ENCODE measurements at regions not wholly inside any gene's neighbourhood (a gene's known extent, or its start where the extent isn't known, plus 50 kb on each side); places are given as distances from the start of the nearest gene placed in this dataset.
A peak's percentile ranks its signal among the peaks of the same experiment; 100 is the strongest.

DNA sequence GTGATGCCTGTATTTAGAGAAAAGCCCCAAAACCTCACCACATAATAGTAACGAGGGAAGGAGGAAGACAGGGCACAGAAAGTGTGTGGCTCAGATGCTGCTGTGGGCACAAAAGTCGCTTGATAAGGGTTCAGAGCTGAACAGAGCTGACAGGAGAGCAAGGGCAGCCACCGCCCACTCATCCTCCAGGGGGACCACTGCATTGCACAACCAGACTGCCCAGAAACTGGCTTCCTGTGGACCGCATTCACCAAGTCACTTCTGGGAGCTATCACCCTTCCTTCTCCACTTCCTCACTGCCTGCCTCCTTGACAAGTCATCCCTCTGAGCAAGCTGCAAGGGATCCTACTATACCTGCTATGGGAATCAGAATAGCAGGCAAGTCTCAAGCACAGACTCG, 512.4 kb upstream of the CDH11 start:
- no peaks in the 10 kb centered on the region for H3K36me3 ChIP-seq (ENCODE audit: insufficient read depth, low read length)
- no peak overlapping the region for H3K4me3 ChIP-seq
- H3K9me3 ChIP-seq (ENCODE audit: low read depth, low read length): no peaks in the 10 kb centered on the region
- no peak for DNase-seq (ENCODE audit: low read depth, low spot score)
- no peak for TF ChIP-seq EZH2 (IDR thresholded peaks at IDR 0.05)
- no peak for TF ChIP-seq FOXP2 (optimal IDR thresholded peaks at IDR 0.05; ENCODE audit: control extremely low read depth, extremely low read length, insufficient read depth)
- no peak for TF ChIP-seq POLR2AphosphoS5 (IDR thresholded peaks at IDR 0.05; ENCODE audit: borderline replicate concordance, low read depth, low read length)
- H3K27ac ChIP-seq: no peak overlapping the region
- H3K9ac ChIP-seq (ENCODE audit: insufficient read length): no peak overlapping the region

DNA sequence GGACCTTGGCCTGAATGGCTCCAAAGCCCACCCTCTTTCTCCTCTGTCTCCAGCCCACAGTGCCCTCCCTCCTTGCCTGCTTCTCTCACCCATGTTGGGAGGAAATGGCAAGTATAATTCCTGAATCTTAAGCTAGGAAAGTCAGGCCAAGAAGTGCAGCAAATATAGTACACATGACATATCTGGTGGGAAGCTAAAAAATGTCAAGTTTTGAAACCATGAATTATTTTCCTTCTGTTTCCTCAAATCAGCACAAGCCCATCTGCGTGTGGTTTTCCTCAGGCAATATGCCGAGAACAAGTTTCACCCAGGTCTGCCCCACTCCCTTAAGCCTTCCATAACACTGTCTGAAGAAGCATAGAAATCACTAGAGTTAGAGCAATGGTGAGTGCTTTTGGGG, 502.8 kb upstream of the CDH11 start:
- no peak overlapping the region for H3K27ac ChIP-seq
- no peaks in the 10 kb centered on the region for H3K36me3 ChIP-seq (ENCODE audit: insufficient read depth, low read length)
- no peak overlapping the region for H3K9ac ChIP-seq (ENCODE audit: insufficient read length)
- no peak for DNase-seq (ENCODE audit: low read depth, low spot score)
- no peak overlapping the region for H3K4me3 ChIP-seq
- TF ChIP-seq EZH2 (IDR thresholded peaks at IDR 0.05): no peak
- no peak for TF ChIP-seq POLR2AphosphoS5 (IDR thresholded peaks at IDR 0.05; ENCODE audit: borderline replicate concordance, low read depth, low read length)
- no peak for TF ChIP-seq FOXP2 (optimal IDR thresholded peaks at IDR 0.05; ENCODE audit: control extremely low read depth, extremely low read length, insufficient read depth)
- H3K9me3 ChIP-seq (ENCODE audit: low read depth, low read length): no peaks in the 10 kb centered on the region

- no peak overlapping the region for H3K4me3 ChIP-seq
- H3K27ac ChIP-seq: no peak overlapping the region
- no peaks in the 10 kb centered on the region for H3K9me3 ChIP-seq (ENCODE audit: low read depth, low read length)
- DNase-seq (ENCODE audit: low read depth, low spot score): no peak
- H3K9ac ChIP-seq (ENCODE audit: insufficient read length): no peak overlapping the region
- TF ChIP-seq POLR2AphosphoS5 (IDR thresholded peaks at IDR 0.05; ENCODE audit: borderline replicate concordance, low read depth, low read length) (no peak), FOXP2 (optimal IDR thresholded peaks at IDR 0.05; ENCODE audit: control extremely low read depth, extremely low read length, insufficient read depth) (no peak), EZH2 (IDR thresholded peaks at IDR 0.05) (no peak)
- H3K36me3 ChIP-seq (ENCODE audit: insufficient read depth, low read length): no peaks in the 10 kb centered on the region
These were observed 502.4 kb upstream of the CDH11 start for GRCh38 chr16:65624229-65624628.

- TF ChIP-seq POLR2AphosphoS5 (IDR thresholded peaks at IDR 0.05; ENCODE audit: borderline replicate concordance, low read depth, low read length) (no peak), FOXP2 (optimal IDR thresholded peaks at IDR 0.05; ENCODE audit: control extremely low read depth, extremely low read length, insufficient read depth) (no peak), EZH2 (IDR thresholded peaks at IDR 0.05) (no peak)
- no peak overlapping the region for H3K9ac ChIP-seq (ENCODE audit: insufficient read length)
- H3K36me3 ChIP-seq (ENCODE audit: insufficient read depth, low read length): no peaks in the 10 kb centered on the region
- H3K4me3 ChIP-seq: no peak overlapping the region
- DNase-seq (ENCODE audit: low read depth, low spot score): no peak
- no peak overlapping the region for H3K27ac ChIP-seq
- H3K9me3 ChIP-seq (ENCODE audit: low read depth, low read length): no peaks in the 10 kb centered on the region
These were observed 501.0 kb upstream of the CDH11 start for GRCh38 chr16:65622871-65623270.

DNA sequence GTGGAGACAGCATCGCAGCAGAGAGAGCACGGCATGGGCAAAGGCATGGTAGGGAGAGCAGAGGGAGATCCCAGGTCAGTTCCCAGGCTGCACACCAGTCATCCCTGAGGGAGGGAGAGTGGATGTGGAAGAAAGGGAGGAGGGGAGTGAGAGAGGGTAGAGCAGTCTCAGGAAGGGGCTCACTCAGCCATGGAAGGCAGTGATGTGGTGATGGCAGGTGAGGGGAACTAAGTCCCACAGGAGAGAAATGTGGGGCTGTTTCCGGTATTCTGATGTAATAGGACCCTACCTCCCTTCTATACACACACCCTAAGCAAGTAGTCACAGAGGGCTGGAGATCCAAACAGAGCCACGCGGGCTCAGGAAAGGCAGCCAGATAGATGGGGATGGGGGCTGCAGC, 500.3 kb upstream of the CDH11 start:
- Histone ChIP-seq H3K36me3 (ENCODE audit: insufficient read depth, low read length) (no peaks in the 10 kb centered on the region), H3K9ac (ENCODE audit: insufficient read length) (no peak overlapping the region), H3K9me3 (ENCODE audit: low read depth, low read length) (no peaks in the 10 kb centered on the region), H3K27ac (no peak overlapping the region), H3K4me3 (no peak overlapping the region)
- TF ChIP-seq FOXP2 (optimal IDR thresholded peaks at IDR 0.05; ENCODE audit: control extremely low read depth, extremely low read length, insufficient read depth) (no peak), EZH2 (IDR thresholded peaks at IDR 0.05) (no peak), POLR2AphosphoS5 (IDR thresholded peaks at IDR 0.05; ENCODE audit: borderline replicate concordance, low read depth, low read length) (no peak)
- no peak for DNase-seq (ENCODE audit: low read depth, low spot score)

DNA sequence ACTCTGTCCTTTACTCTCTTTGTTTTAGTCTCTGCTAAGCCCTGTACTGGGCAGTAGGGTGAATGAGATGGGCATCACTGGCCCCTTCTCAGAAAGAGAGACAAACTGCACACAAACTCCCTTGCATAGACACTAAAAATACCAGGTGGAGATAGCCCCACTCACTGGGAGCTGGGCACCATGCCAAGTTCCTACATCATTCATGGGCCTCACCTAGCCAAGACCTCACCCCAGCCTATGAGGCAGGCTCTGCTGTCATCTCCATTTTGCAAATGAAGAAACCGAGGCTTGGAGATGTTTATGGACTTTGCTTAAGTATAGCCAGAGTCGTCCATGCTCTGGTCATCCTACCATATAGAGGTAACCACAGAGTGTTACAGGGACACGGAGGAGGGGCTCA, 499.8 kb upstream of the CDH11 start:
- H3K4me3 ChIP-seq: no peak overlapping the region

DNA sequence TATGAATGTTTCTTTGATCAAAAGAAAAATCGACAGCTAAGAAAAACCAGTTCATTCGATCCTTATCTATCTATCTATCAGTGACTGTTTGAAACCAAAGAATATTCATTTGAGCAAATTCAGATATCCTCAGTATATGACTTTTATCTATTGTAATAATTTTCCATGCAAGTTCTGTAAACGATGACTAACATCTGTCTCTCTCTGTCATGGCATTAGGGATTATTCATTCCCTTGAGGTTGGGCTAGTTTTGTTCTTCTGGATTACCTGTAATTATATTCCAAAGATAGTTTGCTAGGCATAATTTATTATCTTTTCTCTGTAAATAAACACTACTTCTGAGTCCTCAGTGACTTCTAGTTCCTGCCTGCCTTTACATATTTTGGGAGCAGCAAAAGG, 497.7 kb upstream of the CDH11 start:
- Histone ChIP-seq H3K9me3 (ENCODE audit: low read depth, low read length) (no peaks in the 10 kb centered on the region), H3K36me3 (ENCODE audit: insufficient read depth, low read length) (no peaks in the 10 kb centered on the region), H3K9ac (ENCODE audit: insufficient read length) (no peak overlapping the region), H3K27ac (no peak overlapping the region), H3K4me3 (no peak overlapping the region)
- DNase-seq (ENCODE audit: low read depth, low spot score): no peak
- TF ChIP-seq EZH2 (IDR thresholded peaks at IDR 0.05) (no peak), FOXP2 (optimal IDR thresholded peaks at IDR 0.05; ENCODE audit: control extremely low read depth, extremely low read length, insufficient read depth) (no peak), POLR2AphosphoS5 (IDR thresholded peaks at IDR 0.05; ENCODE audit: borderline replicate concordance, low read depth, low read length) (no peak)

More for the DNA sequence above, 499.8 kb upstream of the CDH11 start:
- Histone ChIP-seq H3K9ac (ENCODE audit: insufficient read length) (no peak overlapping the region), H3K27ac (no peak overlapping the region), H3K36me3 (ENCODE audit: insufficient read depth, low read length) (no peaks in the 10 kb centered on the region), H3K9me3 (ENCODE audit: low read depth, low read length) (no peaks in the 10 kb centered on the region)
- no peak for TF ChIP-seq EZH2 (IDR thresholded peaks at IDR 0.05)
- TF ChIP-seq FOXP2 (optimal IDR thresholded peaks at IDR 0.05; ENCODE audit: control extremely low read depth, extremely low read length, insufficient read depth): no peak
- no peak for DNase-seq (ENCODE audit: low read depth, low spot score)

GRCh38 chr16:65618931-65619330, 497.1 kb upstream of the CDH11 start:
- no peaks in the 10 kb centered on the region for H3K9me3 ChIP-seq (ENCODE audit: low read depth, low read length)

GRCh38 chr16:65618333-65618732, 496.5 kb upstream of the CDH11 start:
- H3K36me3 ChIP-seq (ENCODE audit: insufficient read depth, low read length): no peaks in the 10 kb centered on the region
- no peak for TF ChIP-seq EZH2 (IDR thresholded peaks at IDR 0.05)
- no peak for TF ChIP-seq POLR2AphosphoS5 (IDR thresholded peaks at IDR 0.05; ENCODE audit: borderline replicate concordance, low read depth, low read length)
- TF ChIP-seq FOXP2 (optimal IDR thresholded peaks at IDR 0.05; ENCODE audit: control extremely low read depth, extremely low read length, insufficient read depth): no peak
- H3K4me3 ChIP-seq: no peak overlapping the region
- H3K9ac ChIP-seq (ENCODE audit: insufficient read length): no peak overlapping the region
- H3K9me3 ChIP-seq (ENCODE audit: low read depth, low read length): no peaks in the 10 kb centered on the region
- H3K27ac ChIP-seq: no peak overlapping the region
- DNase-seq (ENCODE audit: low read depth, low spot score): no peak

More at GRCh38 chr16:65618931-65619330, 497.1 kb upstream of the CDH11 start:
- no peak overlapping the region for H3K4me3 ChIP-seq
- DNase-seq (ENCODE audit: low read depth, low spot score): peak; percentile 2
- TF ChIP-seq POLR2AphosphoS5 (IDR thresholded peaks at IDR 0.05; ENCODE audit: borderline replicate concordance, low read depth, low read length) (no peak), FOXP2 (optimal IDR thresholded peaks at IDR 0.05; ENCODE audit: control extremely low read depth, extremely low read length, insufficient read depth) (no peak), EZH2 (IDR thresholded peaks at IDR 0.05) (no peak)
- H3K36me3 ChIP-seq (ENCODE audit: insufficient read depth, low read length): no peaks in the 10 kb centered on the region
- H3K9ac ChIP-seq (ENCODE audit: insufficient read length): no peak overlapping the region
- H3K27ac ChIP-seq: no peak overlapping the region
